ENCODE measurements at regions not wholly inside any gene's neighbourhood (a gene's known extent, or its start where the extent isn't known, plus 50 kb on each side); places are given as distances from the start of the nearest gene placed in this dataset.

GRCh38 chr11:86869531-86869930 is 69.2 kb downstream of the PRSS23 start:
- Histone ChIP-seq H3K27ac (ENCODE audit: low read depth, low read length) (no peak overlapping the region), H3K36me3 (ENCODE audit: control insufficient read depth, insufficient read depth, low read length) (no peaks in the 10 kb centered on the region), H3K9ac (ENCODE audit: extremely low read depth, low read length, poor library complexity, severe bottlenecking) (no peak overlapping the region), H3K27me3 (ENCODE audit: control insufficient read depth, insufficient read depth, low read length, poor library complexity, severe bottlenecking) (no peaks in the 10 kb centered on the region), H3K4me1 (ENCODE audit: control insufficient read depth, insufficient read depth, low read length) (no peaks in the 10 kb centered on the region), H3K9me3 (ENCODE audit: control insufficient read depth, low read length) (no peaks in the 10 kb centered on the region), H3K4me3 (ENCODE audit: low read length) (no peak overlapping the region)
- Mint-ChIP-seq H3K27me3 (ENCODE audit: insufficient read depth) (peaks cover 2% of the 10 kb centered on the region), H3K27ac (no peak overlapping the region), H3K36me3 (ENCODE audit: low read depth) (no peaks in the 10 kb centered on the region), H3K4me1 (no peaks in the 10 kb centered on the region), H3K9me3 (no peaks in the 10 kb centered on the region), H3K4me3 (no peak overlapping the region)
- no peak for DNase-seq
- 71 to 76% methylated on average over 5 to 6 of the region's 6 CpGs for WGBS, 2 experiments (ENCODE audit: insufficient coverage in 1 of 2, insufficient read length in 1 of 2)
- TF ChIP-seq CTCF (conservative IDR thresholded peaks at IDR 0.05) = no peak

GRCh38 chr11:86869966-86870570 is 69.7 kb downstream of the PRSS23 start:
- H3K9me3 ChIP-seq (ENCODE audit: control insufficient read depth, low read length) = no peaks in the 10 kb centered on the region
- 61 to 71% methylated on average over 1 to 4 of the region's 6 CpGs for WGBS, 2 experiments (ENCODE audit: insufficient coverage in 1 of 2, insufficient read length in 1 of 2)
- Mint-ChIP-seq H3K9me3 (no peaks in the 10 kb centered on the region), H3K27me3 (ENCODE audit: insufficient read depth) (peaks cover 2% of the 10 kb centered on the region), H3K4me1 (no peaks in the 10 kb centered on the region), H3K4me3 (no peak overlapping the region), H3K36me3 (ENCODE audit: low read depth) (no peaks in the 10 kb centered on the region), H3K27ac (no peak overlapping the region)
- H3K4me3 ChIP-seq (ENCODE audit: low read length) = no peak overlapping the region
- H3K27me3 ChIP-seq (ENCODE audit: control insufficient read depth, insufficient read depth, low read length, poor library complexity, severe bottlenecking) = no peaks in the 10 kb centered on the region
- H3K9ac ChIP-seq (ENCODE audit: extremely low read depth, low read length, poor library complexity, severe bottlenecking) = no peak overlapping the region
- peak; percentile 90 for TF ChIP-seq CTCF (conservative IDR thresholded peaks at IDR 0.05)
- no peaks in the 10 kb centered on the region for H3K36me3 ChIP-seq (ENCODE audit: control insufficient read depth, insufficient read depth, low read length)
- peak; percentile 83 for DNase-seq
- H3K4me1 ChIP-seq (ENCODE audit: control insufficient read depth, insufficient read depth, low read length) = no peaks in the 10 kb centered on the region
- H3K27ac ChIP-seq (ENCODE audit: low read depth, low read length) = no peak overlapping the region

GRCh38 chr11:86873573-86874083 is 73.3 kb downstream of the PRSS23 start:
- H3K27ac ChIP-seq (ENCODE audit: low read depth, low read length) = no peak overlapping the region
- Mint-ChIP-seq H3K9me3 (peaks cover 12% of the 10 kb centered on the region), H3K4me1 (no peaks in the 10 kb centered on the region), H3K27me3 (ENCODE audit: insufficient read depth) (peaks cover 2% of the 10 kb centered on the region), H3K27ac (no peak overlapping the region), H3K4me3 (no peak overlapping the region), H3K36me3 (ENCODE audit: low read depth) (no peaks in the 10 kb centered on the region)
- no peak for TF ChIP-seq CTCF (conservative IDR thresholded peaks at IDR 0.05)
- no peaks in the 10 kb centered on the region for H3K27me3 ChIP-seq (ENCODE audit: control insufficient read depth, insufficient read depth, low read length, poor library complexity, severe bottlenecking)
- H3K4me3 ChIP-seq (ENCODE audit: low read length) = no peak overlapping the region
- 97% methylated on average over 2 of the region's 2 CpGs for WGBS, 2 experiments (ENCODE audit: insufficient coverage in 1 of 2, insufficient read length in 1 of 2)
- no peaks in the 10 kb centered on the region for H3K4me1 ChIP-seq (ENCODE audit: control insufficient read depth, insufficient read depth, low read length)
- H3K9me3 ChIP-seq (ENCODE audit: control insufficient read depth, low read length) = no peaks in the 10 kb centered on the region
- no peaks in the 10 kb centered on the region for H3K36me3 ChIP-seq (ENCODE audit: control insufficient read depth, insufficient read depth, low read length)
- H3K9ac ChIP-seq (ENCODE audit: extremely low read depth, low read length, poor library complexity, severe bottlenecking) = no peak overlapping the region
- DNase-seq = no peak
